Neural crest cell (in vitro differentiated cells): ENCODE measurements at regions not wholly inside any gene's neighbourhood (a gene's known extent, or its start where the extent isn't known, plus 50 kb on each side); places are given as distances from the start of the nearest gene placed in this dataset.

ENCODE experiments used
- DNase-seq: peaks from one replicate; pipeline ENCODE4 v3.0.0; 2021; ENCODE audit warnings: low read depth, mixed read lengths, low spot score
- H3K27ac Mint-ChIP-seq: one replicate; pipeline ENCODE4 v1.8.0; 2021; ENCODE audit warnings: mild to moderate bottlenecking, mixed read lengths; ENCODE audit not compliant: unreplicated experiment
- H3K27me3 Mint-ChIP-seq: 2 replicates; pipeline ENCODE4 v1.8.0; 2021; ENCODE audit warnings: low read depth, mild to moderate bottlenecking, mixed read lengths
- H3K36me3 Mint-ChIP-seq: 2 replicates; pipeline ENCODE4 v1.8.0; 2021; ENCODE audit warnings: low read depth, mild to moderate bottlenecking, mixed read lengths
- H3K4me1 Mint-ChIP-seq: 2 replicates; pipeline ENCODE4 v1.8.0; 2021; ENCODE audit warnings: mixed read lengths
- H3K4me3 Mint-ChIP-seq: one replicate; pipeline ENCODE4 v1.8.0; 2021; ENCODE audit warnings: mild to moderate bottlenecking, mixed read lengths
- H3K9me3 Mint-ChIP-seq: 2 replicates; pipeline ENCODE4 v1.8.0; 2021; ENCODE audit warnings: mixed read lengths
- CTCF ChIP-seq: fragments of 200-600 bp; sonication (generic); conservative IDR thresholded peaks from 2 replicates; pipeline ENCODE4 v1.5.0; 2021; ENCODE audit warnings: antibody characterized with exemption, mild to moderate bottlenecking

GRCh38 chr6:165890404-165890735 lies 227.3 kb upstream of the PDE10A start:
- no peak overlapping the region for H3K27ac Mint-ChIP-seq
- peaks cover 12% of the 10 kb centered on the region for H3K9me3 Mint-ChIP-seq
- no peak for TF ChIP-seq CTCF
- H3K4me3 Mint-ChIP-seq: no peak overlapping the region
- DNase-seq: no peak
- H3K36me3 Mint-ChIP-seq: peaks cover 8% of the 10 kb centered on the region
- peaks cover 6% of the 10 kb centered on the region for H3K4me1 Mint-ChIP-seq
- H3K27me3 Mint-ChIP-seq: peaks cover 6% of the 10 kb centered on the region

GRCh38 chr6:165889636-165890403 lies 226.8 kb upstream of the PDE10A start:
- H3K36me3 Mint-ChIP-seq: peaks cover 8% of the 10 kb centered on the region

GRCh38 chr6:165886169-165886568 lies 223.1 kb upstream of the PDE10A start:
- peaks cover 8% of the 10 kb centered on the region for H3K36me3 Mint-ChIP-seq
- H3K4me3 Mint-ChIP-seq: no peak overlapping the region
- peaks cover 12% of the 10 kb centered on the region for H3K9me3 Mint-ChIP-seq
- peaks cover 6% of the 10 kb centered on the region for H3K27me3 Mint-ChIP-seq
- no peak for DNase-seq
- no peak for TF ChIP-seq CTCF
- peaks cover 12% of the 10 kb centered on the region for H3K4me1 Mint-ChIP-seq
- no peak overlapping the region for H3K27ac Mint-ChIP-seq

More at GRCh38 chr6:165889636-165890403, 226.8 kb upstream of the PDE10A start:
- TF ChIP-seq CTCF: peak; percentile 70
- Mint-ChIP-seq H3K27ac (no peak overlapping the region), H3K9me3 (peaks cover 12% of the 10 kb centered on the region), H3K4me1 (peaks cover 8% of the 10 kb centered on the region), H3K4me3 (no peak overlapping the region), H3K27me3 (peaks cover 6% of the 10 kb centered on the region)
- peak; percentile 54 for DNase-seq

GRCh38 chr6:165884813-165885765 lies 222.0 kb upstream of the PDE10A start:
- Mint-ChIP-seq H3K27me3 (peaks cover 6% of the 10 kb centered on the region), H3K36me3 (peaks cover 8% of the 10 kb centered on the region), H3K9me3 (peaks cover 12% of the 10 kb centered on the region), H3K27ac (no peak overlapping the region), H3K4me3 (no peak overlapping the region), H3K4me1 (peaks cover 8% of the 10 kb centered on the region)
- peak; percentile 94 for DNase-seq
- TF ChIP-seq CTCF: peak; percentile 98

- peaks cover 3% of the 10 kb centered on the region for H3K27me3 Mint-ChIP-seq
- H3K36me3 Mint-ChIP-seq: peaks cover 8% of the 10 kb centered on the region
- H3K4me1 Mint-ChIP-seq: peaks cover 7% of the 10 kb centered on the region
These were observed 221.0 kb upstream of the PDE10A start for GRCh38 chr6:165883851-165884640.

More at GRCh38 chr6:165883851-165884640, 221.0 kb upstream of the PDE10A start:
- H3K9me3 Mint-ChIP-seq: peaks cover 12% of the 10 kb centered on the region
- H3K4me3 Mint-ChIP-seq: no peak overlapping the region
- no peak for DNase-seq
- no peak overlapping the region for H3K27ac Mint-ChIP-seq
- TF ChIP-seq CTCF: no peak
